Sigmoid colon (tissue), 4 donors: ENCODE measurements at regions not wholly inside any gene's neighbourhood (a gene's known extent, or its start where the extent isn't known, plus 50 kb on each side); places are given as distances from the start of the nearest gene placed in this dataset.

ENCODE experiments used
- CTCF ChIP-seq, 4 experiments: fragments of 450-650 bp in 3 of 4; fragments of 200-600 bp in 1 of 4; IDR thresholded peaks; one replicate each; pipeline ENCODE4 v1.5.1; 2016 to 2019; ENCODE audit warnings: antibody characterized with exemption in 4 of 4, mild to moderate bottlenecking in 3 of 4, moderate library complexity in 2 of 4
- EP300 ChIP-seq, 4 donors: sonication (generic); formaldehyde crosslinking; IDR thresholded peaks; one replicate each; pipeline ENCODE4 v1.6.1; 2017; ENCODE audit warnings: antibody characterized with exemption in 4 of 4
- POLR2A ChIP-seq, 2 donors: fragments of 450-650 bp; IDR thresholded peaks; one replicate each; pipeline ENCODE4 v1.6.1; 2016; ENCODE audit warnings: antibody characterized with exemption in 2 of 2, mild to moderate bottlenecking in 2 of 2, moderate library complexity in 2 of 2

DNA sequence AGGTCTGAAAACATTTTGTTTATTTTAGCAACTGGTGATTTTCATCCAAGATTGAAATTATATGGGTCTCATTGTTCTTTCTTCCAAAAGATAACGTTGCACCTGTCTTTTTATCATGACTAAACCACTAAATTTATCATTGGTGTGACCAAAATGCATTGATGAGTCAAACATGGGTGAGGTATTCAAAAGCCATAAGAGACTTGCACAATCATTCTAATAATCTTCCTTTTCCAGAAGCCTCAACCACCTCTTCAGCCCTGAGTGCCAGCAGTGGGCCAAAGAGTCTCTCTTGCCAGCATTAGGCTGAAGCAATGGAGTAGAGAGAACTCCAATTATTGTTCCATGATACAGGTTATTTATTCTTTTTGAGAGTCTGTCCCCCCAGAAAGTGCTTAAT, 198.9 kb downstream of the LURAP1L start:
- no peak for TF ChIP-seq CTCF (IDR thresholded peaks at IDR 0.05)
- TF ChIP-seq EP300 (IDR thresholded peaks at IDR 0.05), result no peak
- no peak for TF ChIP-seq POLR2A (IDR thresholded peaks at IDR 0.05)
